Astrocyte of the hippocampus (primary cell): ENCODE measurements at regions not wholly inside any gene's neighbourhood (a gene's known extent, or its start where the extent isn't known, plus 50 kb on each side); places are given as distances from the start of the nearest gene placed in this dataset.

Experiments used
- DNase-seq: peaks from one replicate; pipeline ENCODE4 v3.0.0; 2011; ENCODE audit warnings: low read depth, low spot score

- DNase-seq = no peak
These were observed 68.2 kb upstream of the S1PR3 start for GRCh38 chr9:88923092-88923491.

DNA sequence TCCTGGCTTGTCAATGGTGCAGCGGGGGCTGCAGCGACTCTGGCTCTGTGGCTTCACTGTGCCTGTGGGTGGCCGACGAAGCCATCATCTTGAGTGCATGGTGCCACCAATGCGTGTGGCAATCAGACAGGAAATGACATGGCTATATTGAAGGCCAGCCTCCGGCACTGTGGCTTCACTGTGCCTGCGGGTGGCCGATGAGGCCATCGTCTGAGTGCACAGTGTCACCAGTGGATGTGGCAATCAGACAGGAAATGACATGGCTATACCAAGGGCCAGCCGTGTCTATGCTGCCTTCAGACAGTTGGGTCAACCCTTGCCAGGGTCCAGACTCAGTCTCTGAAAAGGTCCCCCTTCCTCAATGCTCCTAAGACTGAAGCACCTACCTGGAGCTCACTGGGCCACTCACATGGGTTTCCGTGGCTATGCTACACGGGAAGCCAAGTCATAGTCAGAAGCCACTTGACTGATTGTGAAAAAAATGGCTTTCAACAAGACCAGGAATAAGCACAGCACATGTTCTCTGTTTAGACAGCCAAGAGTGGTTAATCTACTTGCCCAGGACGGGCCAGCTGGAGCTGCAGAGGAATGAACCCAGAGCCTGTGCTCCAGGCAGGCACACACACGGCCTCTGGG, 67.5 kb upstream of the S1PR3 start:
- no peak for DNase-seq

DNA sequence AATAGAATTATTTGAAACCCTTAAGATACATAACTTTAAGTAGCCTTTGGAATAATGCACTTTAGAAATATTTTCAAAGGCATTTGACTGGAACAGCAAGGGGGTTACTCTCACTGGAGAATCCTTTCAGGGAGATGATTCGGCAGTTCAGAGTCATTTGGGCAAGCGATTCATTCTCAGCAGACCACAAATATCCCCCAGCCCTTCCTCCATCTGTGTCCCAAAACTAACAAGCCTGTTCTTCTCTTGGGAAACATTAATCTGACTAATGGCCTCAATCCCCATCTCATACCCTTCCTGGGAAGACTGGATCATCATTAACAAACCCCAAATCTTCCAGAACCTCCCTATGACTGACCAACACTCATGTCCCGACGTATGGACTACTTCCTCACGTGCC, 65.8 kb upstream of the S1PR3 start:
- no peak for DNase-seq

GRCh38 chr9:88926781-88927505, 64.3 kb upstream of the S1PR3 start:
- DNase-seq = no peak

DNA sequence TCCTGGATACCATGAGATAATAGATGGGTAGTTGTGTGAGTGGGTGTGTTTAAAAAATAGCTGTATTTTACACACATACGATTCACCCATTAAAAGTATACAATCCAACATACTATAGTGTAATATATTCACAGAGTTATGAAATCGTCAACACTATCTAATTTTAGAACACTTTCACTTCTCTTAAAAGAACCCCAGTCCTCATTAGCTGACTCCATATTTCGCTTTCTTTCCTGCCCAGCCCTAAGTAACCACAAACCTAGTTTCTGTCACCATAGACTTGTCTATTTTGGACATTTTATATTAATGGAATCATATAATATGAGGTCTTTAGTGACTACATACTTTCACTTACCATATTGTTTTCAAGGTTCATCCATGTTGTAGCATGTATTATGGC, 63.8 kb upstream of the S1PR3 start:
- no peak for DNase-seq

- no peak for DNase-seq
These were observed 60.6 kb upstream of the S1PR3 start for GRCh38 chr9:88930716-88931115.

- no peak for DNase-seq
These were observed 58.5 kb upstream of the S1PR3 start for GRCh38 chr9:88932766-88933165.

DNA sequence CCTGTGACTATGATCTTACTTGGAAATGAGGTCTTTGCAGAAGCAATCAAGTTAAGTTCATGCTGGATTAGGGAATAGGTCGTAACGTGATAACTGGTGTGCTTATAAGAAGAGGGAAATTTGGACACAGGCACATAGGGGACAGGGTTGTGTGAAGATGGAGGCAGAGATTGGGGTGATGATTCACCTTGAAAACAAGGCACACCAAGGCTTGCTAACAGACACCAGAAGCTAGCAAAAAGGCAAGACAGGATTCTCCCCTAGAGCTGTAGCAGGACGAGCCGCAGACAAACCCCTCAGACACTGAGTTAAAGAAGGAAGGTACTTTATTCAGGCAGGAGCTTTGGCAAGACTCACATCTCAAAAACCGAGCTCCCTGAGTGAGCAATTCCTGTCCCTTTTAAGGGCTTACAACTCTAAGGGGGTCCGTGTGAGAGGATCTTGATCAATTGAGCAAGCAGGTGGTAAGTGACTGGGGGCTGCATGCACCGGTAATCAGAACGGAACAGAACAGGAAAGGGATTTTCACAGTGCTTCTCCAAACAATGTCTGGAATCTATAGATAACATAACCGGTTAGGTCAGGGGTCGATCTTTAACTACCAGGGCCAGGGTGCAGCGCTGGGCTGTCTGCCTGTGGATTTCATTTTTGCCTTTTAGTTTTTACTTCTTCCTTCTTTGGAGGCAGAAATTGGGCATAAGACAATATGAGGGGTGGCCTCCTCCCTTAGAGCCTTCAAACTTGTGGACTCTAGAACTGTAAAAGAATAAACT, 57.5 kb upstream of the S1PR3 start:
- DNase-seq = no peak

DNA sequence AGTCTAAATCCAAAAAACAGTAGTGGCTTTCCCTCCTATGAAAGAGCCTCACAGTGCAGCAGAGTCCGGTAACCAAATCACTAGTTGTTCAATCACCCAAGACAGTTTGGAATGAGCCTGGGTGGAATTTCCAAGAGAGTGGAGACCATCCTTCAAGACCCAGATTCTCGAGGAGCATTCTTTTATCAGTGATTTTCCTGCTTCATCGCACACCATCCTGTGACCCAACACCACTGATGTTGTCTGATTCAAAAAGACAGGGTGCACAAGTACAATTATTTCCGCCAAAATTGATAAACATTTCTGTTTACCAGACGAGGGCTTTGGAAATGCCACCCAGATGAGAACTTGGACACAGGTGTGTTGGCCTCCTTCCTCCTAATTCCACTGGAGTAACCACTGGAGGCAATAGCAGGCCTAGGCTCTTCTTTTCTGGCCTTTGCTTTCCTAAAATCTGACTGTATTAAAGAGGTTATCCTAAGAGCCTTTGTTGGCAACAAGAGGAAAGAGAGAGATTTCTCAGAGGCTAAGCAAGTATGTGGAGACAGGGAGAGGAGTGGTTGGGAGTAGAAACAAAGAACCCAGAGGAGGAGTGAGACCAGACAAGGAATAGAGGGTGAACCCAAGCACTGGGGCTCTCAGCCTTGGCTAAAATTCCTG, 56.3 kb upstream of the S1PR3 start:
- DNase-seq = no peak

DNA sequence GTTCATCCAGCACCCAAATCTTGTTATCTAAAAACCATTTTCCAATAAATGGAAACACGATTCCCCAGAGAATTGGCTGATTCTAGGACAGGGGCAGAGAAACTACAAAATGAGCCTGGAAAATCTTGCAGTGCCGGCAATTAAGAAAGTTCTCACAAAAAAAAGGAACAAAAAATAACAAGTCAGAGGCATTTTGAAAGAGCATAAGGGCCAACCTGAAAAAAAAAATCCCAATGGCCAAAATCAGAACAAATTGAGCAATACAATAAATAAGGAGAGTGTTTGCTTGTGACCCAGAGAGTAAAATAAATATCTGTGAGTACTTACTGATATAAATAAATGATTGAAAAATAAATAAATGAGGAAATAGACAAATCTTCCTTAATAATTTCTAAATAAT, 55.1 kb upstream of the S1PR3 start:
- no peak for DNase-seq

GRCh38 chr9:88936668-88937067, 54.6 kb upstream of the S1PR3 start:
- DNase-seq = no peak

GRCh38 chr9:88937248-88937647, 54.0 kb upstream of the S1PR3 start:
- DNase-seq = no peak

DNA sequence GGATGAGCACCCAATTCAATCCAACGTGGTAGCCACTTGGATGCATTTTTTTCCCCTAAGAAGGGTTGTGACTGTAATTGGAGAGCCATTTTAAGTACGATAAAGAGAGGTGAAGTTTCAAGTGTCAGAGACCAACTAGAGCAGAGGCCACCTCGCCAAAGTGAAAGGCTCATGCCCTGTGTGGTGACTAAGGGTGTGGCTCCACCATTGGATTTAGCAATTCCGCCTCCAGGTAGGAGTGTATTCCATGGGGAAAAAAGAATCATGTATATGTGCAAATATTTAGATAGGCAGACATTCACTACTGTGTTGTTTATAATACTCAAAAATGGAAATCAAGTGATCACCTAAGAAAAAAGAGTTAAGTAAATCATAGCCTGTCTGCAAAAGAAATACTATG, 53.1 kb upstream of the S1PR3 start:
- DNase-seq = no peak
